ENCODE measurements at regions not wholly inside any gene's neighbourhood (a gene's known extent, or its start where the extent isn't known, plus 50 kb on each side); places are given as distances from the start of the nearest gene placed in this dataset.

DNA sequence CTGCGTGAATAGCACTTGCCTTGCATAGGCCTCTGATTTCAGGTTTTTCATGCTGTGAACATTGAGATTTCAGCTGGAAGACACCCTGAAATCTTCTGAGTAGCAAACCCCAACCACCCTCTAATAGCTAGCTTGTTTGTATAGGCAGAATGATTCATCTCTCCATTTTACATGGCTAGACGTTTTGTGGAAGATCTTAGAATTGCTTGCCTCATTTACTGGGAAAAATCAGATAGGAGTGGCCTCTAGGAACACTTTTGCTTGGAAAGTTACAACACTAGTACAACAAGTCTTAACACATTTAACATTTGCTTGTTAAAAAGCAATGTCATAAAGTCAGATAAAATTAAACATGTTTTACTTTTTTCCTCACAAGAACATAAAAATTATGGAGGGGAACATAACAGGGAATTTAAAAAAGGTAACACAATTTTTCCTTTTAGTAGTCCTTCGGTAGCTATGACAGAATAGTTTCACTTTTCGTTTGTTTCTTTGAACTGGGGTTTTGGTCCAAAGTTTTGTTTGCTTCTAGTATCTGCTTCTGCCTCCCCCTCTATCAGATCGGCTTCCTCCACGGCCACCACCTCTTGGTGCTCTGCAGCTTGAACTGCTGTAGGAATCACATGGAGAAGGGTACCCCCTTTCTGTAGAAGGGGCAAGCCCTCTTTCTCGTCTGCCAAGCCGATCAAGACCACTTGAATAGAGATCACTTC, 102.2 kb upstream of the PTCHD4 start (continued):
- TF ChIP-seq, protein P1, sequence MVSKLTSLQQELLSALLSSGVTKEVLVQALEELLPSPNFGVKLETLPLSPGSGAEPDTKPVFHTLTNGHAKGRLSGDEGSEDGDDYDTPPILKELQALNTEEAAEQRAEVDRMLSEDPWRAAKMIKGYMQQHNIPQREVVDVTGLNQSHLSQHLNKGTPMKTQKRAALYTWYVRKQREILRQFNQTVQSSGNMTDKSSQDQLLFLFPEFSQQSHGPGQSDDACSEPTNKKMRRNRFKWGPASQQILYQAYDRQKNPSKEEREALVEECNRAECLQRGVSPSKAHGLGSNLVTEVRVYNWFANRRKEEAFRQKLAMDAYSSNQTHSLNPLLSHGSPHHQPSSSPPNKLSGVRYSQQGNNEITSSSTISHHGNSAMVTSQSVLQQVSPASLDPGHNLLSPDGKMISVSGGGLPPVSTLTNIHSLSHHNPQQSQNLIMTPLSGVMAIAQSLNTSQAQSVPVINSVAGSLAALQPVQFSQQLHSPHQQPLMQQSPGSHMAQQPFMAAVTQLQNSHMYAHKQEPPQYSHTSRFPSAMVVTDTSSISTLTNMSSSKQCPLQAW (CRISPR knock-in tag; IDR thresholded peaks at IDR 0.05): no peak
- TF ChIP-seq MEIS2 (CRISPR knock-in tag; IDR thresholded peaks at IDR 0.05): no peak
- TF ChIP-seq ZBTB8A (CRISPR knock-in tag; IDR thresholded peaks at IDR 0.05; ENCODE audit: borderline replicate concordance, low read depth): no peak
- TF ChIP-seq KDM3A (CRISPR knock-in tag; IDR thresholded peaks at IDR 0.05; ENCODE audit: low read depth): no peak
- TF ChIP-seq, protein P2, sequence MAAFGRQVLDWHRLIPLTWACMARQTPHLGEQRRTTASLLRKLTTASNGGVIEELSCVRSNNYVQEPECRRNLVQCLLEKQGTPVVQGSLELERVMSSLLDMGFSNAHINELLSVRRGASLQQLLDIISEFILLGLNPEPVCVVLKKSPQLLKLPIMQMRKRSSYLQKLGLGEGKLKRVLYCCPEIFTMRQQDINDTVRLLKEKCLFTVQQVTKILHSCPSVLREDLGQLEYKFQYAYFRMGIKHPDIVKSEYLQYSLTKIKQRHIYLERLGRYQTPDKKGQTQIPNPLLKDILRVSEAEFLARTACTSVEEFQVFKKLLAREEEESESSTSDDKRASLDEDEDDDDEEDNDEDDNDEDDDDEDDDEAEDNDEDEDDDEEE (CRISPR knock-in tag; IDR thresholded peaks at IDR 0.05): no peak
- TF ChIP-seq, protein P3, sequence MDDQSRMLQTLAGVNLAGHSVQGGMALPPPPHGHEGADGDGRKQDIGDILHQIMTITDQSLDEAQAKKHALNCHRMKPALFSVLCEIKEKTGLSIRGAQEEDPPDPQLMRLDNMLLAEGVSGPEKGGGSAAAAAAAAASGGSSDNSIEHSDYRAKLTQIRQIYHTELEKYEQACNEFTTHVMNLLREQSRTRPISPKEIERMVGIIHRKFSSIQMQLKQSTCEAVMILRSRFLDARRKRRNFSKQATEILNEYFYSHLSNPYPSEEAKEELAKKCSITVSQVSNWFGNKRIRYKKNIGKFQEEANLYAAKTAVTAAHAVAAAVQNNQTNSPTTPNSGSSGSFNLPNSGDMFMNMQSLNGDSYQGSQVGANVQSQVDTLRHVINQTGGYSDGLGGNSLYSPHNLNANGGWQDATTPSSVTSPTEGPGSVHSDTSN (CRISPR knock-in tag; IDR thresholded peaks at IDR 0.05; ENCODE audit: borderline replicate concordance): no peak
- TF ChIP-seq, protein P4, sequence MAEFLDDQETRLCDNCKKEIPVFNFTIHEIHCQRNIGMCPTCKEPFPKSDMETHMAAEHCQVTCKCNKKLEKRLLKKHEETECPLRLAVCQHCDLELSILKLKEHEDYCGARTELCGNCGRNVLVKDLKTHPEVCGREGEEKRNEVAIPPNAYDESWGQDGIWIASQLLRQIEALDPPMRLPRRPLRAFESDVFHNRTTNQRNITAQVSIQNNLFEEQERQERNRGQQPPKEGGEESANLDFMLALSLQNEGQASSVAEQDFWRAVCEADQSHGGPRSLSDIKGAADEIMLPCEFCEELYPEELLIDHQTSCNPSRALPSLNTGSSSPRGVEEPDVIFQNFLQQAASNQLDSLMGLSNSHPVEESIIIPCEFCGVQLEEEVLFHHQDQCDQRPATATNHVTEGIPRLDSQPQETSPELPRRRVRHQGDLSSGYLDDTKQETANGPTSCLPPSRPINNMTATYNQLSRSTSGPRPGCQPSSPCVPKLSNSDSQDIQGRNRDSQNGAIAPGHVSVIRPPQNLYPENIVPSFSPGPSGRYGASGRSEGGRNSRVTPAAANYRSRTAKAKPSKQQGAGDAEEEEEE (CRISPR knock-in tag; IDR thresholded peaks at IDR 0.05; ENCODE audit: borderline replicate concordance): no peak
- TF ChIP-seq ZNF660 (CRISPR knock-in tag; IDR thresholded peaks at IDR 0.05; ENCODE audit: borderline replicate concordance, low read depth): no peak
- TF ChIP-seq HES4 (CRISPR knock-in tag; IDR thresholded peaks at IDR 0.05; ENCODE audit: borderline replicate concordance): no peak
- TF ChIP-seq, protein P5, sequence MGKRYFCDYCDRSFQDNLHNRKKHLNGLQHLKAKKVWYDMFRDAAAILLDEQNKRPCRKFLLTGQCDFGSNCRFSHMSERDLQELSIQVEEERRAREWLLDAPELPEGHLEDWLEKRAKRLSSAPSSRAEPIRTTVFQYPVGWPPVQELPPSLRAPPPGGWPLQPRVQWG (CRISPR knock-in tag; IDR thresholded peaks at IDR 0.05; ENCODE audit: borderline replicate concordance, low read depth): no peak
- TF ChIP-seq CEBPB (IDR thresholded peaks at IDR 0.05; ENCODE audit: borderline replicate concordance, low read depth, low read length): no peak
- TF ChIP-seq, protein P6, sequence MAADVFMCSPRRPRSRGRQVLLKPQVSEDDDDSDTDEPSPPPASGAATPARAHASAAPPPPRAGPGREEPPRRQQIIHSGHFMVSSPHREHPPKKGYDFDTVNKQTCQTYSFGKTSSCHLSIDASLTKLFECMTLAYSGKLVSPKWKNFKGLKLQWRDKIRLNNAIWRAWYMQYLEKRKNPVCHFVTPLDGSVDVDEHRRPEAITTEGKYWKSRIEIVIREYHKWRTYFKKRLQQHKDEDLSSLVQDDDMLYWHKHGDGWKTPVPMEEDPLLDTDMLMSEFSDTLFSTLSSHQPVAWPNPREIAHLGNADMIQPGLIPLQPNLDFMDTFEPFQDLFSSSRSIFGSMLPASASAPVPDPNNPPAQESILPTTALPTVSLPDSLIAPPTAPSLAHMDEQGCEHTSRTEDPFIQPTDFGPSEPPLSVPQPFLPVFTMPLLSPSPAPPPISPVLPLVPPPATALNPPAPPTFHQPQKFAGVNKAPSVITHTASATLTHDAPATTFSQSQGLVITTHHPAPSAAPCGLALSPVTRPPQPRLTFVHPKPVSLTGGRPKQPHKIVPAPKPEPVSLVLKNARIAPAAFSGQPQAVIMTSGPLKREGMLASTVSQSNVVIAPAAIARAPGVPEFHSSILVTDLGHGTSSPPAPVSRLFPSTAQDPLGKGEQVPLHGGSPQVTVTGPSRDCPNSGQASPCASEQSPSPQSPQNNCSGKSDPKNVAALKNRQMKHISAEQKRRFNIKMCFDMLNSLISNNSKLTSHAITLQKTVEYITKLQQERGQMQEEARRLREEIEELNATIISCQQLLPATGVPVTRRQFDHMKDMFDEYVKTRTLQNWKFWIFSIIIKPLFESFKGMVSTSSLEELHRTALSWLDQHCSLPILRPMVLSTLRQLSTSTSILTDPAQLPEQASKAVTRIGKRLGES (CRISPR knock-in tag; IDR thresholded peaks at IDR 0.05; ENCODE audit: borderline replicate concordance): no peak
- TF ChIP-seq ZNF564 (CRISPR knock-in tag; IDR thresholded peaks at IDR 0.05): no peak
- TF ChIP-seq, protein P7, sequence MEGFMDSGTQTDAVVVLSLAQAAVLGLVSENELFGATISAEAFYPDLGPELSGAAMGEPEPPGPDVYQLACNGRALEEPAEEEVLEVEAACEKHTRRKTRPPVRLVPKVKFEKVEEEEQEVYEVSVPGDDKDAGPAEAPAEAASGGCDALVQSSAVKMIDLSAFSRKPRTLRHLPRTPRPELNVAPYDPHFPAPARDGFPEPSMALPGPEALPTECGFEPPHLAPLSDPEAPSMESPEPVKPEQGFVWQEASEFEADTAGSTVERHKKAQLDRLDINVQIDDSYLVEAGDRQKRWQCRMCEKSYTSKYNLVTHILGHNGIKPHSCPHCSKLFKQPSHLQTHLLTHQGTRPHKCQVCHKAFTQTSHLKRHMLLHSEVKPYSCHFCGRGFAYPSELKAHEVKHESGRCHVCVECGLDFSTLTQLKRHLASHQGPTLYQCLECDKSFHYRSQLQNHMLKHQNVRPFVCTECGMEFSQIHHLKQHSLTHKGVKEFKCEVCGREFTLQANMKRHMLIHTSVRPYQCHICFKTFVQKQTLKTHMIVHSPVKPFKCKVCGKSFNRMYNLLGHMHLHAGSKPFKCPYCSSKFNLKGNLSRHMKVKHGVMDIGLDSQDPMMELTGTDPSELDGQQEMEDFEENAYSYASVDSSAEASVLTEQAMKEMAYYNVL (CRISPR knock-in tag; IDR thresholded peaks at IDR 0.05; ENCODE audit: borderline replicate concordance): no peak
- no peak for TF ChIP-seq CBFB (CRISPR knock-in tag; IDR thresholded peaks at IDR 0.05)
